ENCODE measurements at regions not wholly inside any gene's neighbourhood (a gene's known extent, or its start where the extent isn't known, plus 50 kb on each side); places are given as distances from the start of the nearest gene placed in this dataset.
"Not testable (repeated sequence)": the region's sequence is repeated elsewhere in the genome, so short reads cannot be mapped to it uniquely, and the experiment has no call there.

- no peak for FAIRE-seq
Observed at GRCh38 chr6:102936959-102937358, 1543.5 kb downstream of the GRIK2 start.

GRCh38 chr6:102928109-102928508, 1534.6 kb downstream of the GRIK2 start:
- TF ChIP-seq POLR2A (IDR thresholded peaks at IDR 0.05; ENCODE audit: low read depth, low read length) (no peak), TAF1 (IDR thresholded peaks at IDR 0.05; ENCODE audit: borderline replicate concordance, low read depth, low read length) (no peak), POLR2AphosphoS5 (IDR thresholded peaks at IDR 0.05; ENCODE audit: low read depth, low read length) (no peak)
- FAIRE-seq (no peak), DNase-seq (ENCODE audit: insufficient read length) (no peak)

More at GRCh38 chr6:102936959-102937358, 1543.5 kb downstream of the GRIK2 start:
- no peak for DNase-seq (ENCODE audit: insufficient read length)
- TF ChIP-seq POLR2A (IDR thresholded peaks at IDR 0.05; ENCODE audit: low read depth, low read length) (no peak), POLR2AphosphoS5 (IDR thresholded peaks at IDR 0.05; ENCODE audit: low read depth, low read length) (no peak), TAF1 (IDR thresholded peaks at IDR 0.05; ENCODE audit: borderline replicate concordance, low read depth, low read length) (no peak)

GRCh38 chr6:102918161-102918560, 1524.7 kb downstream of the GRIK2 start:
- no peak for DNase-seq (ENCODE audit: insufficient read length)
- FAIRE-seq: no peak
- TF ChIP-seq POLR2A (IDR thresholded peaks at IDR 0.05; ENCODE audit: low read depth, low read length) (no peak), TAF1 (IDR thresholded peaks at IDR 0.05; ENCODE audit: borderline replicate concordance, low read depth, low read length) (no peak), POLR2AphosphoS5 (IDR thresholded peaks at IDR 0.05; ENCODE audit: low read depth, low read length) (no peak)

GRCh38 chr6:102911571-102911970, 1518.1 kb downstream of the GRIK2 start:
- DNase-seq (ENCODE audit: insufficient read length) (no peak), FAIRE-seq (no peak)
- TF ChIP-seq TAF1 (IDR thresholded peaks at IDR 0.05; ENCODE audit: borderline replicate concordance, low read depth, low read length): no peak
- no peak for TF ChIP-seq POLR2AphosphoS5 (IDR thresholded peaks at IDR 0.05; ENCODE audit: low read depth, low read length)
- TF ChIP-seq POLR2A (IDR thresholded peaks at IDR 0.05; ENCODE audit: low read depth, low read length): no peak

- not testable (repeated sequence) for FAIRE-seq; DNase-seq (ENCODE audit: insufficient read length)
Observed at GRCh38 chr6:102910701-102911139, 1517.2 kb downstream of the GRIK2 start.

GRCh38 chr6:102907181-102907580, 1513.7 kb downstream of the GRIK2 start:
- no peak for FAIRE-seq

GRCh38 chr6:102902471-102902870, 1509.0 kb downstream of the GRIK2 start:
- no peak for FAIRE-seq
- TF ChIP-seq POLR2AphosphoS5 (IDR thresholded peaks at IDR 0.05; ENCODE audit: low read depth, low read length) (no peak), TAF1 (IDR thresholded peaks at IDR 0.05; ENCODE audit: borderline replicate concordance, low read depth, low read length) (no peak), POLR2A (IDR thresholded peaks at IDR 0.05; ENCODE audit: low read depth, low read length) (no peak)

More at GRCh38 chr6:102907181-102907580, 1513.7 kb downstream of the GRIK2 start:
- DNase-seq (ENCODE audit: insufficient read length): no peak
- TF ChIP-seq POLR2A (IDR thresholded peaks at IDR 0.05; ENCODE audit: low read depth, low read length): no peak
- TF ChIP-seq POLR2AphosphoS5 (IDR thresholded peaks at IDR 0.05; ENCODE audit: low read depth, low read length): no peak
- TF ChIP-seq TAF1 (IDR thresholded peaks at IDR 0.05; ENCODE audit: borderline replicate concordance, low read depth, low read length): no peak

GRCh38 chr6:102895683-102896082, 1502.2 kb downstream of the GRIK2 start:
- FAIRE-seq (no peak), DNase-seq (ENCODE audit: insufficient read length) (no peak)
- TF ChIP-seq TAF1 (IDR thresholded peaks at IDR 0.05; ENCODE audit: borderline replicate concordance, low read depth, low read length): no peak
- TF ChIP-seq POLR2AphosphoS5 (IDR thresholded peaks at IDR 0.05; ENCODE audit: low read depth, low read length): no peak
- TF ChIP-seq POLR2A (IDR thresholded peaks at IDR 0.05; ENCODE audit: low read depth, low read length): no peak

More at GRCh38 chr6:102902471-102902870, 1509.0 kb downstream of the GRIK2 start:
- DNase-seq (ENCODE audit: insufficient read length): no peak

GRCh38 chr6:102885165-102885564, 1491.7 kb downstream of the GRIK2 start:
- DNase-seq (ENCODE audit: insufficient read length) (no peak), FAIRE-seq (no peak)
- TF ChIP-seq TAF1 (IDR thresholded peaks at IDR 0.05; ENCODE audit: borderline replicate concordance, low read depth, low read length) (no peak), POLR2AphosphoS5 (IDR thresholded peaks at IDR 0.05; ENCODE audit: low read depth, low read length) (no peak), POLR2A (IDR thresholded peaks at IDR 0.05; ENCODE audit: low read depth, low read length) (no peak)

- FAIRE-seq: no peak
- no peak for TF ChIP-seq POLR2A (IDR thresholded peaks at IDR 0.05; ENCODE audit: low read depth, low read length)
- no peak for TF ChIP-seq TAF1 (IDR thresholded peaks at IDR 0.05; ENCODE audit: borderline replicate concordance, low read depth, low read length)
- no peak for TF ChIP-seq POLR2AphosphoS5 (IDR thresholded peaks at IDR 0.05; ENCODE audit: low read depth, low read length)
Observed at GRCh38 chr6:102853249-102853955, 1459.9 kb downstream of the GRIK2 start.

GRCh38 chr6:102848796-102849195, 1455.3 kb downstream of the GRIK2 start:
- DNase-seq (ENCODE audit: insufficient read length): no peak
- TF ChIP-seq POLR2AphosphoS5 (IDR thresholded peaks at IDR 0.05; ENCODE audit: low read depth, low read length) (no peak), TAF1 (IDR thresholded peaks at IDR 0.05; ENCODE audit: borderline replicate concordance, low read depth, low read length) (no peak), POLR2A (IDR thresholded peaks at IDR 0.05; ENCODE audit: low read depth, low read length) (no peak)
- no peak for FAIRE-seq

More at GRCh38 chr6:102853249-102853955, 1459.9 kb downstream of the GRIK2 start:
- DNase-seq (ENCODE audit: insufficient read length): no peak

GRCh38 chr6:102848210-102848609, 1454.7 kb downstream of the GRIK2 start:
- TF ChIP-seq POLR2A (IDR thresholded peaks at IDR 0.05; ENCODE audit: low read depth, low read length): no peak
- TF ChIP-seq POLR2AphosphoS5 (IDR thresholded peaks at IDR 0.05; ENCODE audit: low read depth, low read length): no peak
- no peak for TF ChIP-seq TAF1 (IDR thresholded peaks at IDR 0.05; ENCODE audit: borderline replicate concordance, low read depth, low read length)
- no peak for DNase-seq (ENCODE audit: insufficient read length)
- no peak for FAIRE-seq

All from GM12892 (cell line).